Right lobe of liver (tissue), 6 donors: ENCODE measurements at regions not wholly inside any gene's neighbourhood (a gene's known extent, or its start where the extent isn't known, plus 50 kb on each side); places are given as distances from the start of the nearest gene placed in this dataset.
A peak's percentile ranks its signal among the peaks of the same experiment; 100 is the strongest.

Experiments used
- ATAC-seq, 4 donors: fragments of 200-7000 bp; cut with Tn5 transposase; one replicate each; pipeline ENCODE4 v1.9.1; 2020; ENCODE audit warnings: mild to moderate bottlenecking in 4 of 4, moderate library complexity in 4 of 4
- DNase-seq, 3 donors: peaks; one replicate each; pipeline ENCODE4 v3.0.0-alpha.2; 2020
- H3K27ac ChIP-seq, 3 donors: fragments of 200-600 bp; one replicate each; pipeline ENCODE4 v1.8.0; 2022
- H3K27me3 ChIP-seq, 2 donors: fragments of 200-600 bp; one replicate each; pipeline ENCODE4 v1.8.0; 2022
- H3K36me3 ChIP-seq, 4 donors: fragments of 200-600 bp; sonication (generic) in 1 of 4; one replicate each; pipeline versions ENCODE4 v1.5.1 to v1.8.0; 2017 to 2022; ENCODE audit warnings: control low read depth in 1 of 4
- H3K4me1 ChIP-seq, 4 donors: fragments of 200-600 bp; sonication (generic) in 1 of 4; one replicate each; pipeline versions ENCODE4 v1.5.1 to v1.8.0; 2017 to 2022; ENCODE audit warnings: control low read depth in 1 of 4
- H3K4me3 ChIP-seq, 3 donors: fragments of 200-600 bp; one replicate each; pipeline ENCODE4 v1.8.0; 2022
- H3K9me3 ChIP-seq, 4 donors: fragments of 200-600 bp; sonication (generic) in 1 of 4; one replicate each; pipeline versions ENCODE4 v1.5.1 to v1.8.0; 2017 to 2022; ENCODE audit warnings: control low read depth in 1 of 4
- POLR2A ChIP-seq: fragments of 450-650 bp; IDR thresholded peaks from one replicate; pipeline ENCODE4 v1.6.1; 2017; ENCODE audit warnings: antibody characterized with exemption, mild to moderate bottlenecking
- WGBS: methylation state at CpG from one replicate; pipeline ENCODE4 v1.1.6; 2018; ENCODE audit warnings: low coverage, low lambda C conversion rate; ENCODE audit not compliant: insufficient coverage; ENCODE audit errors: missing lambda C conversion rate; 5-methylcytosine and 5-hydroxymethylcytosine counted together
- intact Hi-C, 2 donors: fragments of 100-400 bp; cut with DNase I; formaldehyde crosslinking; loops; one replicate each; pipeline versions ENCODE4 v1.11.2 to v1.14.1; 2022
- TF ChIP-seq, protein P1 (sequence below), 4 donors: fragments of 200-600 bp in 3 of 4; fragments of 450-650 bp in 1 of 4; IDR thresholded peaks; one replicate each; pipeline versions ENCODE4 v1.5.1 to v1.8.0; 2016 to 2022; ENCODE audit warnings: antibody characterized with exemption in 4 of 4, mild to moderate bottlenecking in 2 of 4
- donor health status: DM: no; HTN: yes; CAD: no.
- donor health status: DM: no; HTN: no; CAD: no.
- donor health status: DM: no; HTN: no; CAD: no.
- donor health status: DM: no; HTN: yes; CAD: no.
- donor health status: DM: no; HTN: yes; CAD: no.

DNA sequence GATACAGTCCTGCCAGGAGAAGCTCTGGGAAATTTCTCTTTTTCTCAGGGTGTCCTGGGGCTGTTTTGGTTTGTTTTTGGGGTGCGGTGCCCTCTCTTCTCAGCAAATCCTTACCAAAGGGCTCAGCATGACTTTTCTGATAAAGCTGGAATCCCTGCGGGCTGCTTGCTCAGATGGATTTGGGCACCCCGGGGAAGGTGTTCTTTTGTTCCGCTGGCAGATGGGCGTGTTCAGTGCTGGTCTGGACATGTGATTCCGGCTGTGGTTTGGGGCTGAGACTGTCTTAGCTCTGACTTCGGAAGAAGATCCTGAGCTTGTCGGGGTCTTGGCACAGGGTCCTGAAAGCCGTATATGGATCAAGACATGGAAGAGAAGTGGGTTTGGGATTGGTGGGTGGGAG, 134.2 kb upstream of the SPRED2 start:
- intact Hi-C loops: no loop called here
- ATAC-seq (no peak), DNase-seq (no peak)
- WGBS: 60% methylated on average over 8 of the region's 9 CpGs
- Histone ChIP-seq H3K27ac (no peak overlapping the region), H3K27me3 (no peaks in the 10 kb centered on the region), H3K9me3 (no peaks in the 10 kb centered on the region), H3K4me1 (no peaks in the 10 kb centered on the region), H3K4me3 (no peak overlapping the region), H3K36me3 (no peaks in the 10 kb centered on the region)
- TF ChIP-seq, protein P1, sequence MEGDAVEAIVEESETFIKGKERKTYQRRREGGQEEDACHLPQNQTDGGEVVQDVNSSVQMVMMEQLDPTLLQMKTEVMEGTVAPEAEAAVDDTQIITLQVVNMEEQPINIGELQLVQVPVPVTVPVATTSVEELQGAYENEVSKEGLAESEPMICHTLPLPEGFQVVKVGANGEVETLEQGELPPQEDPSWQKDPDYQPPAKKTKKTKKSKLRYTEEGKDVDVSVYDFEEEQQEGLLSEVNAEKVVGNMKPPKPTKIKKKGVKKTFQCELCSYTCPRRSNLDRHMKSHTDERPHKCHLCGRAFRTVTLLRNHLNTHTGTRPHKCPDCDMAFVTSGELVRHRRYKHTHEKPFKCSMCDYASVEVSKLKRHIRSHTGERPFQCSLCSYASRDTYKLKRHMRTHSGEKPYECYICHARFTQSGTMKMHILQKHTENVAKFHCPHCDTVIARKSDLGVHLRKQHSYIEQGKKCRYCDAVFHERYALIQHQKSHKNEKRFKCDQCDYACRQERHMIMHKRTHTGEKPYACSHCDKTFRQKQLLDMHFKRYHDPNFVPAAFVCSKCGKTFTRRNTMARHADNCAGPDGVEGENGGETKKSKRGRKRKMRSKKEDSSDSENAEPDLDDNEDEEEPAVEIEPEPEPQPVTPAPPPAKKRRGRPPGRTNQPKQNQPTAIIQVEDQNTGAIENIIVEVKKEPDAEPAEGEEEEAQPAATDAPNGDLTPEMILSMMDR (IDR thresholded peaks at IDR 0.05): no peak
- no peak for TF ChIP-seq POLR2A

DNA sequence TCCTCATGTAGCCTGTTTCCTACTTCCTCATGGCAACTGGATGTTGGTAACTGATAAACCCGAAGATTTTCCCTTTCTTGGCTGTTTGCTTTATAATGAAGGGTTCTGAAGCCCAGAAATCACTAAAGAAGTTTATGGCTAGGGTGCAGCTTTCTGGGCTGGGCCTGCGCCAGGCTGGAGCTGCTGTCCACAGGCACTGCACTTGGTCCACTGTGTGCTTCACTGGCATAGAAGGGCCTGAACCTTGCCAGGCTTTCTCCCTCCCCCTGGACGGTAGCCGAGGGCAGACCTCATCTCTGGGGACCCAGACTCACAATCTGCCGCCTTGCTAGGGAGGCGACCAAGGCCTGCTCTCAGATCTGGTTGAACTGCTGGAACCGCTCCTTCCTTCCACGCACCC, 133.3 kb upstream of the SPRED2 start:
- no peak overlapping the region for H3K27ac ChIP-seq
- intact Hi-C loops: no loop called here
- peak in 1 of 4 donors; percentile 23 for ATAC-seq
- H3K9me3 ChIP-seq: no peaks in the 10 kb centered on the region
- TF ChIP-seq POLR2A: no peak
- TF ChIP-seq, protein P1 (IDR thresholded peaks at IDR 0.05): no peak
- no peaks in the 10 kb centered on the region for H3K36me3 ChIP-seq
- no peaks in the 10 kb centered on the region for H3K4me1 ChIP-seq
- DNase-seq: no peak
- H3K4me3 ChIP-seq: no peak overlapping the region
- 94% methylated on average over 5 of the region's 8 CpGs for WGBS
- H3K27me3 ChIP-seq: no peaks in the 10 kb centered on the region

- TF ChIP-seq POLR2A: no peak
- TF ChIP-seq, protein P1 (IDR thresholded peaks at IDR 0.05): no peak
- H3K4me1 ChIP-seq: no peaks in the 10 kb centered on the region
- H3K27me3 ChIP-seq: no peaks in the 10 kb centered on the region
- ATAC-seq (no peak), DNase-seq (no peak)
- 93% methylated on average over 3 of the region's 4 CpGs for WGBS
- H3K27ac ChIP-seq: no peak overlapping the region
- no peak overlapping the region for H3K4me3 ChIP-seq
- intact Hi-C loops: no loop called here
- H3K9me3 ChIP-seq: no peaks in the 10 kb centered on the region
- H3K36me3 ChIP-seq: no peaks in the 10 kb centered on the region
Observed at GRCh38 chr2:65564299-65564698, 131.9 kb upstream of the SPRED2 start.

DNA sequence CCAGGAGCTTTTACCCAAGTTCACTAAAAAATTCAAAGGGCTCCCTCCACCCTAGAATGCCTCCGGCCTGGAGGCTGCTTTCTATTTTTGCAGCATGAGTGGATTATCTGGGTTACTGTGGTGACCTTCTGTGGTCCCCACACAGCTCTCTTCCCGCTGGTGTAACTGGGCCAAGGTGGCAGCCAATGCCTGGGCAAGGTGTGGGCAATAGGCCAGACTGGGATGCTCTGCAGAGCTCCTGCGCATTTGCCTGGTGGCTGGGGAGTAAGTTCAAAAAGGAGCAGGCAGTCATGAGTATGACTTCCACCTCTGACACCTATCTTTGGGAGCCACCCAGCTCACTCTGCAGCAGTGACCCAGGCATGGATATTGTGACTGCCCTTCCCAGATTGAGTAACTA, 130.5 kb upstream of the SPRED2 start:
- no peak for DNase-seq

More for the DNA sequence above, 130.5 kb upstream of the SPRED2 start:
- ATAC-seq: peak in 1 of 4 donors; percentile 28
- intact Hi-C loops: no loop called here
- Histone ChIP-seq H3K4me3 (no peak overlapping the region), H3K4me1 (no peaks in the 10 kb centered on the region), H3K27ac (no peak overlapping the region), H3K27me3 (no peaks in the 10 kb centered on the region), H3K9me3 (no peaks in the 10 kb centered on the region), H3K36me3 (no peaks in the 10 kb centered on the region)
- WGBS: 100% methylated on average over 1 of the region's 3 CpGs
- TF ChIP-seq, protein P1 (IDR thresholded peaks at IDR 0.05): no peak
- TF ChIP-seq POLR2A: no peak
